ENCODE measurements at regions not wholly inside any gene's neighbourhood (a gene's known extent, or its start where the extent isn't known, plus 50 kb on each side); places are given as distances from the start of the nearest gene placed in this dataset.

GRCh38 chr1:217969428-217969827, 315.7 kb upstream of the RRP15 start:
- DNase-seq (ENCODE audit: low read depth, low spot score), result no peak
- ChIA-PET POLR2A (no interaction called here), CTCF (no interaction called here)
- no peak overlapping the region for H3K4me3 ChIP-seq (ENCODE audit: low read depth, low read length)
- TF ChIP-seq CTCF (IDR thresholded peaks at IDR 0.05; ENCODE audit: insufficient read depth, low read length, missing control alignments), result no peak

GRCh38 chr1:217977943-217978342, 307.1 kb upstream of the RRP15 start:
- DNase-seq (ENCODE audit: low read depth, low spot score), result no peak
- CTCF ChIA-PET, result no interaction called here
- POLR2A ChIA-PET, result no interaction called here
- TF ChIP-seq CTCF (IDR thresholded peaks at IDR 0.05; ENCODE audit: insufficient read depth, low read length, missing control alignments), result no peak
- no peak overlapping the region for H3K4me3 ChIP-seq (ENCODE audit: low read depth, low read length)

DNA sequence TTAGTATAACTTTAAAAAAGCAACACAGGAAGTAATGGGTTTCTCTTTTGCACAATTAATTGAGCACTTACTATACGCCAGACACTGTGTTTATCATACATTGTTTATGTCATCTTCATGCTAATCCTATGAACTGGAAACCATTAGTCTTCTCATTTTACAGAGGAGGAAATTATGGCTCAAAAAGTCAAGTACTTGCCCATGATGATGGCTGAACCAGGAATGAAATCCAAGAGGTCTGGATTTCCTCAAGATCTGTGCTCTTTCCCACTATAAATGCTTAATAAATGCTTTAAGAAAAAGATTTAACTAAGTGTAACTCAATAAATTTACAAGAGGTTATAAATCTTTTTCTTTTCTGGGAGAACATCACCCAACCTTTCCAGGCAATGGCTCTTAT, 303.7 kb upstream of the RRP15 start:
- TF ChIP-seq CTCF (IDR thresholded peaks at IDR 0.05; ENCODE audit: insufficient read depth, low read length, missing control alignments), result no peak
- ChIA-PET POLR2A (no interaction called here), CTCF (no interaction called here)
- no peak overlapping the region for H3K4me3 ChIP-seq (ENCODE audit: low read depth, low read length)
- no peak for DNase-seq (ENCODE audit: low read depth, low spot score)

GRCh38 chr1:217982331-217983050, 302.6 kb upstream of the RRP15 start:
- CTCF ChIA-PET, result no interaction called here
- no peak for DNase-seq (ENCODE audit: low read depth, low spot score)
- no peak overlapping the region for H3K4me3 ChIP-seq (ENCODE audit: low read depth, low read length)
- TF ChIP-seq CTCF (IDR thresholded peaks at IDR 0.05; ENCODE audit: insufficient read depth, low read length, missing control alignments), result no peak
- POLR2A ChIA-PET, result no interaction called here

- ChIA-PET CTCF (no interaction called here), POLR2A (no interaction called here)
- TF ChIP-seq CTCF (IDR thresholded peaks at IDR 0.05; ENCODE audit: insufficient read depth, low read length, missing control alignments), result no peak
- no peak overlapping the region for H3K4me3 ChIP-seq (ENCODE audit: low read depth, low read length)
- no peak for DNase-seq (ENCODE audit: low read depth, low spot score)
Observed at GRCh38 chr1:217983051-217983375, 302.1 kb upstream of the RRP15 start.

DNA sequence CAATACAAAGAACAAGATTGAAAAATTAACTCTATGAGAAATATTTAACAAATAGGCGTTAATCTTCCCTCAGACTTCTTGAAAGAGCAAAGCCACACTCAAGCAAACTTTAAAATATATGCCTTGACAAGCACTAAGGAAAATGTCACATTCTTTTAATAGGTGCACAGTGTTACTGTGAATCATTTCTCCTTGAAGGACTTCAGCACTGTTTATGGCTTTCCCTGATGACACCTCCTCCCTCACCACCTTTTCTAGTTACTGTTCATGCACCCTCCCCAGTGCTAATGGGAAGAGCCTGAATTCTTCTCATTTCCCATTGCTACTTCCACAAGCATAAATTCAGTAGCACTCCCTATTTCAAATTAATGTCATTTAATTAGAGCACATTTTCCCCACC, 299.5 kb upstream of the RRP15 start:
- no peak overlapping the region for H3K4me3 ChIP-seq (ENCODE audit: low read depth, low read length)
- CTCF ChIA-PET, result no interaction called here
- no peak for TF ChIP-seq CTCF (IDR thresholded peaks at IDR 0.05; ENCODE audit: insufficient read depth, low read length, missing control alignments)
- POLR2A ChIA-PET, result no interaction called here
- no peak for DNase-seq (ENCODE audit: low read depth, low spot score)

Data from AG04449 (cell line).